ENCODE measurements at regions not wholly inside any gene's neighbourhood (a gene's known extent, or its start where the extent isn't known, plus 50 kb on each side); places are given as distances from the start of the nearest gene placed in this dataset.

DNA sequence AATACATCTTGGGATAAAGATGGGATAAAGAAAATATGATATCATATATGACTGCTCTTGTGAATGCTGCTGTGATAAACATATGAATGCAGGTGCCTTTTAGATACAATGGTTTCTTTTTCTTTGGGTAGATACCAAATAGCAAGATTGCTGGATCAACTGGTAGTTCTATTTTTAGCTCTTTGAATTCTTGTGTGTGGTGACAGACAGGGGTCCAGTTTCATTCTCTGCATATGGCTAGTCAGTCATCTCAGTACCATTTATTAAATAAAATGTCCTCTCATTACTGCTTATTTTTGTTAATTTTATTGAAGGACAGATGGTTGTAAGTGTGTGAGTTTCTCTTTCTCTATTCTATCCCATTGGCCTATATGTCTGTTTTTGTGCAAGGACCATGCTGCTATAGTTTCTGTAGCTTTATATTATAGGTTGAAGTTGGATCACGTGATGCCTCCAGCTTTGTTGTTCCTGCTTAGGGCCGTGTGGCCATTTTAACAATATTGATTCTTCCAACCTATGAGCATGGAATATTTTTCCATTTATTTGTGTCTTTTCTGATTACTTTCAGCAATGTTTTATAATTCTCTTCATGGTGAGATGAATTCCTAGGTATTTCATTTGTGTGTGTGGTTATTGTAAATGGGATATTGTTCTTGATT, 1089.8 kb upstream of the CADM2 start (continued):
- TF ChIP-seq, protein P1, sequence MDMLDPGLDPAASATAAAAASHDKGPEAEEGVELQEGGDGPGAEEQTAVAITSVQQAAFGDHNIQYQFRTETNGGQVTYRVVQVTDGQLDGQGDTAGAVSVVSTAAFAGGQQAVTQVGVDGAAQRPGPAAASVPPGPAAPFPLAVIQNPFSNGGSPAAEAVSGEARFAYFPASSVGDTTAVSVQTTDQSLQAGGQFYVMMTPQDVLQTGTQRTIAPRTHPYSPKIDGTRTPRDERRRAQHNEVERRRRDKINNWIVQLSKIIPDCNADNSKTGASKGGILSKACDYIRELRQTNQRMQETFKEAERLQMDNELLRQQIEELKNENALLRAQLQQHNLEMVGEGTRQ (IDR thresholded peaks at IDR 0.05; ENCODE audit: borderline replicate concordance, low read depth, low read length), result no peak

DNA sequence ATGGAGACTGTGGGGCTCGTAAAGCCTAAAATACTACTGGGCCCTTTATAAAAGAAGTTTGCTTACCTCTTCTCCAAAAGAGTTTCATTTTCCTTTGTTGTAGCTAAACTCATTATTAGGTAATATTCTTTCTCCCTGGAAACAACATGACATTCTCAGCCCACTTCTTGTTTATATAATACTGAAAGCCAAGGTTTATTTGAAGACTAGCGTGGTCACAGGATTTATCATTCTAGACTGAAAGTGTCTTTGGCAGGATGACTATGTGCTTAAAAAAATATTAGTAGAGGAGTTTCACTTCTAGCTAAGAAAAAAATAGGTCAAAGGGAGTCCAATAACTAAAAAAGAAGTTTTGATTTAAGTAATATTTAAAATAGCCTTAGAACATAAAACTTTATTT, 1085.2 kb upstream of the CADM2 start:
- FAIRE-seq, result no peak
- ATAC-seq, result peak; percentile 41
- Histone ChIP-seq H3K9ac (ENCODE audit: control insufficient read depth, insufficient read depth, low read length) (no peak overlapping the region), H3K4me1 (ENCODE audit: control insufficient read depth, insufficient read depth, low read length) (no peaks in the 10 kb centered on the region), H3K9me3 (replicated peaks; ENCODE audit: control insufficient read depth, insufficient read depth, low read length) (no peaks in the 10 kb centered on the region), H3K27me3 (replicated peaks in 1 of 2; ENCODE audit: control insufficient read depth in 2 of 2, insufficient read depth in 2 of 2, low read length in 1 of 2) (no peaks in the 10 kb centered on the region), H3K4me2 (ENCODE audit: control insufficient read depth, insufficient read depth) (no peak overlapping the region), H3K79me2 (ENCODE audit: control insufficient read depth, insufficient read depth, low read length) (no peaks in the 10 kb centered on the region), H3K27ac (ENCODE audit: control insufficient read depth, insufficient read depth) (no peak overlapping the region), H3K36me3 (ENCODE audit: control insufficient read depth in 2 of 2, insufficient read depth in 2 of 2, low read length in 1 of 2) (no peaks in the 10 kb centered on the region), H4K20me1 (ENCODE audit: control insufficient read depth, insufficient read depth) (no peaks in the 10 kb centered on the region), H2AFZ (ENCODE audit: control insufficient read depth, low read depth, low read length) (no peak overlapping the region), H3K4me3 (no peak overlapping the region)
- ChIA-PET RAD21 (ENCODE audit: unreplicated experiment) (no interaction called here), SMC1A (ENCODE audit: uncharacterized antibody, unreplicated experiment) (interaction anchor here (1.5 kb wide), 1 partner anchor 36 kb away, joined by 4 read pairs; no protein-coding TSS in a partner anchor), CTCF (no interaction called here), POLR2A (no interaction called here)
- in situ Hi-C loops (cut with MboI), result no loop called here
- TF ChIP-seq IKZF2 (IDR thresholded peaks at IDR 0.05), result no peak
- TF ChIP-seq, protein P2, sequence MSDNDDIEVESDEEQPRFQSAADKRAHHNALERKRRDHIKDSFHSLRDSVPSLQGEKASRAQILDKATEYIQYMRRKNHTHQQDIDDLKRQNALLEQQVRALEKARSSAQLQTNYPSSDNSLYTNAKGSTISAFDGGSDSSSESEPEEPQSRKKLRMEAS (IDR thresholded peaks at IDR 0.05; ENCODE audit: low read depth, low read length), result no peak
- TF ChIP-seq WRNIP1 (IDR thresholded peaks at IDR 0.05; ENCODE audit: borderline replicate concordance, low read depth, low read length), result no peak
- TF ChIP-seq, protein P3, sequence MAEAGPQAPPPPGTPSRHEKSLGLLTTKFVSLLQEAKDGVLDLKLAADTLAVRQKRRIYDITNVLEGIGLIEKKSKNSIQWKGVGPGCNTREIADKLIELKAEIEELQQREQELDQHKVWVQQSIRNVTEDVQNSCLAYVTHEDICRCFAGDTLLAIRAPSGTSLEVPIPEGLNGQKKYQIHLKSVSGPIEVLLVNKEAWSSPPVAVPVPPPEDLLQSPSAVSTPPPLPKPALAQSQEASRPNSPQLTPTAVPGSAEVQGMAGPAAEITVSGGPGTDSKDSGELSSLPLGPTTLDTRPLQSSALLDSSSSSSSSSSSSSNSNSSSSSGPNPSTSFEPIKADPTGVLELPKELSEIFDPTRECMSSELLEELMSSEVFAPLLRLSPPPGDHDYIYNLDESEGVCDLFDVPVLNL (IDR thresholded peaks at IDR 0.05; ENCODE audit: low read depth, low read length), result no peak
- no peak for TF ChIP-seq ZSCAN29 (IDR thresholded peaks at IDR 0.05)
- no peak for TF ChIP-seq ZZZ3 (IDR thresholded peaks at IDR 0.05; ENCODE audit: control insufficient read depth, insufficient read length, low read depth)
- TF ChIP-seq JUND (IDR thresholded peaks at IDR 0.05; ENCODE audit: low read depth, low read length), result no peak
- no peak for TF ChIP-seq ZNF207 (IDR thresholded peaks at IDR 0.05; ENCODE audit: borderline replicate concordance)
- TF ChIP-seq SMAD1 (IDR thresholded peaks at IDR 0.05; ENCODE audit: low read depth, partially characterized antibody), result no peak
- TF ChIP-seq BACH1 (IDR thresholded peaks at IDR 0.05; ENCODE audit: borderline replicate concordance), result no peak
- DNase-seq (ENCODE audit: low read depth, low spot score), result no peak
- BruUV-seq (replicated peaks), result no TSS peak
- 0% methylated on average over 2 of the region's 2 CpGs for WGBS (ENCODE audit: insufficient coverage, insufficient replicate concordance, low lambda C conversion rate, missing lambda C conversion rate)
- intact Hi-C loops (cut with micrococcal nuclease; ENCODE audit: unreplicated experiment), result no loop called here

All from GM12878 (cell line).